NCI-H510A treated with DMSO at 0.1 percent for 48 hours (cell line): ENCODE measurements at regions not wholly inside any gene's neighbourhood (a gene's known extent, or its start where the extent isn't known, plus 50 kb on each side); places are given as distances from the start of the nearest gene placed in this dataset.
"Not testable (repeated sequence)": the region's sequence is repeated elsewhere in the genome, so short reads cannot be mapped to it uniquely, and the experiment has no call there.

Experiments used
- DNase-seq: peaks from one replicate; lab custom pipeline; 2025; lab: John Stamatoyannopoulos, UW

DNA sequence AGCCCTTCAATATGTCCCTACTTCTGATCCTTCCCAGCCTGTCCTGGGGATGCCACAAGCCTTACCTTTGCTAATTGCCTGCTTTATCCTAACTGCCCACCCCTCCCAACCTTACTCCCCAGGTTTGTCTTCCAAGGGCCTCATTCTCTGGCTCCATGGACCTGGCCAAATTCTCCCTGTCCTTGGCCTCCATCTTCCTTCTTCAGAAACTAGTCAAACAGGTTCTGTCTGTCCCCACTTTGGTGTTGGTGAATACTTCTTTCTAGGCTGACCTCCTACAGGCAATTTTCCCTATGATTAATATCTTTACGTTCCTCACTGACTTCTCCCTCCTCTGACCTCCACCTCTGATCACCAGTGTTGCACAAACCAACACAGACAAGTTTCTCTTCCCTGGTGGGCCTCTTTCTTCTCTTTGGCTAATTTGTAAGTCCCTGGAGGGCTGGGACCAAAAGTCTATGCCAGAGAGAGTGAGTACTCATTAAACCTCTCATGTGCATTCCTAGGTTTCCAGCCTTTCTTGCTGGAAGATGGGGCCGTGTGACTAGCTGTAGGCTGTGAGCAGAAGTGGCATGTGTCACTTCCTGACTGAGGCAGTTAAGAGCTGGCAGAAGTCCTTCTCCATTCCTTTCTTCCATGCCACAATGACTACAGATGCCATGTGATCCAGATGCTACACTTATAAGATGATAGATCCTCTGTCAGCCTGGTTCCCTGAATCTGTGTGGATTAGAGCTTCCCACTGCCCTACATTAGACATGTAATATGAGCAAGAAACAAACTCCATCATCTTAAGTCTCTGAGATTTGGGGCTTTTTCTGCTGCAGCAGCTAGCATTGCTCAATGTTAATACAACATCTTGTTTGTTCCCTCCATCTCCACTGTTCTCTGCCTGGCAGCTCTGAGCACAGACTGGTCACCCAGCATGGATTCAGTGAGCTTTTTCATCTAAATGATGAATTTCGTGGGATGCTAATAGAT is 382.7 kb downstream of the RPS24 start:
- DNase-seq: peak; percentile 79

DNA sequence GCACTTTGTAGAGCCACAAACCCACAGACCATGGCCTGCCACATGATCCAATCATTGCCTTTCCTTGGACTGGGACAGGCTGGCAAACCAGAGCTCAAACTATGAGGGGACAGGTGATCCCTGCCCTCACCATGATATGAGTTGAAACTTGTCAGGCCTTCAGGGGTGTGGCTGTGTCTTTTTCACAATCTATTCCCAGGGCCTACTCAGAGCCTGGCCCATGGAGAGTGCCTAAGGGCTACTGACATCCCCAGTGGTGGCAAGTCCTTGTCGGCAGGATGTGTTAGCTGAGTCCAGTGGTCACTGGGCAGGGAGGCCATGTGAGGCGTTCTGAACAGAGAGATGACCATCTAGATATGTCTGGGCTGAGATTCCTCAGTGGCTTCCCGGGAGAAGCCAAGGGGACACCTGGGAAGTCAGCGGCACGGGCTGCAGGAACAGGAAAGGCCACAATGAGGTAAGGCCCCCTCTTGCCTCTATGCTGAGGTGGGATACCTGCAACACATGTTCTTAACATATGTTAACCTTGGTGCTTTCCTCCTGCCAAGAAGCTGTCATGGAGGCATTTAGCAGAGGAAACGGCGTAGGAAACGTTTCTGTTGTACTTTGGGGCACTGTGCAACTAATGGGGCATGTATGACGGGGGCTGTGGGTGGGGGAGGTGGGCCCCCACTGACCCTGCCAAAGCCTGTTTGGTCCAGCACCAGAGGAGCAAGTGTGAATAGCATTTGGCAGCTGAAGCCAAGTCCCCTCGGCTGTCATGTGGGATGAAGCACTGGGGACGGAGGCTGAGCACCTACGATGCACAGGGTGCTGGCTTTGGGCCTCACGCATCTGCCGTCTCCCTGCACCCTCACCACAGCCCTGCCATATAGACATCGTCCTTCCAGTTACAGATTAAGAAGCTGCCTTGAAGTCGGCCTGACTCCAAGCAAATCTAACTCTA is 384.0 kb downstream of the RPS24 start:
- no peak for DNase-seq

GRCh38 chr10:78419481-78420265 is 386.0 kb downstream of the RPS24 start:
- no peak for DNase-seq

DNA sequence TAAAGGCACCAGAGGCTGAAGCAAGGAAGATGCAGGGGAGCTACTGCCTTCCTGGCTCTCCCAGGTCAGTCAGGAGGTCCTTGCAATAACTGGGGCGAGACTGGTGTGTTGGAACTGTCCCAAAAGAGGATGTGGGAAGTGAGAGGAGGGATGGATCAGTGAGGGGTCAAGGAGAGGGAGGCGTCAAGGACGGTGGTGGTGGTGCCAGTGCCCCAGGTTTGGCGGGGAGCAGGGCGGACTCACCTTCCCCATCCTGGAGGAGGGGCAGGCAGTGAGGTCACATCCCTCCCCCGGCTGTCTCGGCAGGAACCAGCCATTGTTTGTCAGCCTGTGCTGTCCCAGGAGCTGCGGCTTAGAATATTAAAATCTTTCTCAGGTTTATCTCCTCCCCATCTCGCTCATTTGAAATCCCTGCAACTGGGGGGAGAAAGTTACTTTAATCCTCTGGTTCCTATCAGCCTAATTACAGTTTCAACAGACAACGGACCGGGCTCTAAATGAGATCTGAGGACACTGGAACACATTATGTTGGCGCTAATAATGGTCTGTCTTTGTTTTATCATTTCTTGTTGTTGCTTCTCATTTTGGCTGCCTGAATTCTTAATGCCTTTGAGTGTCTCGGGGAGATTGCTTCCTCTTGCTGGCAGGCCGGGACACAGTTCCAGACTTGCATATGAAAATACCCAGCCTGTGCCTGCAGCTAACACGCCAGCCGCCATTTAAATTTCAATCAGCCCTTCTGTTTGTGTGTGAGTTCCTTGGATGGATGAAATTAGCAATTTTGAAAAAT is 387.5 kb downstream of the RPS24 start:
- DNase-seq: no peak

GRCh38 chr10:78424050-78424449 is 390.4 kb downstream of the RPS24 start:
- DNase-seq: not testable (repeated sequence)

GRCh38 chr10:78424723-78425122 is 391.1 kb downstream of the RPS24 start:
- DNase-seq: no peak

DNA sequence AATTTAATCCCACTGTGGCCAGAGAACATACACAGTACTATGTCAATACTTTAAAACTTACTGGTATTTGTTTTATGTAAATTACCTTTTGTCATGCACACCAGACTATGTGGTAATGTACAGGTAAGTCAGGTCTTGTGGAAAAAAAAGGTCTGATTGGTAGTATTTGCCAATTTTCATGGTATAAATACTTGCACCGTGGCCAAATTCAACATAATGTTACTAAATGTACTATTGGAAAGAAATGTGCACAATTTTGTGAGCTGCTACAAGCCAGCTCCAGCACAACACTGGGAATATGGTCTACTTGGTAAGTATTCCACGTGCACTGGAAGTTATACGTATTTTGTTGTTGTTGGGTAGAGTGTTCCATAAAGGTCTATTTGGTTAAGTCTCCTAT is 392.5 kb downstream of the RPS24 start:
- DNase-seq: no peak

DNA sequence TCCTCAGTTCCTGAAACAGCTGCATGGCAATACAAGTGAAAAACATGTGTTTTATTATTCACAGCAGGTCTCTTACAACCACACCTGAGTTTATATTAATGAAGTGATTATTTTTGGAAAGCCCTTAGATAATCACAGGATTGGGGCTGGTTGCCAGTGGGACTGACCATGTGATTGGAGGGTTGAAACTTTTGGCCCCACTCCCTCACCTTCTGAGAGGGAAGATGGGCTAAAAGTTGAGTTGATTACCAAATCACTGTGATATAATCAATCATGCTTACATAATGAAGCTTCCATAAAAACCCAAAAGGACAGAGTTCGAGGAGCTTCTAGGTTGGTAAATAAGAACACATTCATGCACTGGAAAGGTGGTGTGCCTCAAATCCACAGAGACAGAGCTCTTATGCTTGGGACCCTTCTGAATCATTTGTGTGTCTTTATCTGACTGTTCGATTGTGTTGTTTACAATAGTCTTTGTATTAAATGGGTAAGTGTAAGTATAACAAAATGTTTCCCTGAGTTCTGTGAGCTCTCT is 393.9 kb downstream of the RPS24 start:
- no peak for DNase-seq

- DNase-seq: no peak
Observed at GRCh38 chr10:78428579-78428978, 394.9 kb downstream of the RPS24 start.

- no peak for DNase-seq
Observed at GRCh38 chr10:78429984-78430383, 396.3 kb downstream of the RPS24 start.

DNA sequence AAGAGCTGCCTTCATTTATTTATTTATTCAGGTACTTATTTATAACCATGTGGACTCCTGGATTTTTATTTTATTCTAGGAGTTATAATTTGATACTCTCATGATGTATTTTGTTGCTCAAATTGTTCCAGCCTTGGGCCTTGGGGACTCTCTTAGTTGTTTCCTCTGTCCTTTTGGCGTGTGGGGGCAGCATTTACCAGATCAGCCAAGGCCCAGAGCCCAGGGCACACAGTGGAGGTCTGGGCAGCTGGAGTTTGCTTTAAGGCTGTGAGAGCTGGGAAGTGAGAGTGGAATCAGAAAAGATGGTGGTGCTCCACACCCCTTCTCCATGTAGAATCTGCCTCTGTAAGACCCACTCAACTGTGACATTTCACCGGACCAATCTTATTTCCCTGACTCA is 398.9 kb downstream of the RPS24 start:
- DNase-seq: peak; percentile 26

DNA sequence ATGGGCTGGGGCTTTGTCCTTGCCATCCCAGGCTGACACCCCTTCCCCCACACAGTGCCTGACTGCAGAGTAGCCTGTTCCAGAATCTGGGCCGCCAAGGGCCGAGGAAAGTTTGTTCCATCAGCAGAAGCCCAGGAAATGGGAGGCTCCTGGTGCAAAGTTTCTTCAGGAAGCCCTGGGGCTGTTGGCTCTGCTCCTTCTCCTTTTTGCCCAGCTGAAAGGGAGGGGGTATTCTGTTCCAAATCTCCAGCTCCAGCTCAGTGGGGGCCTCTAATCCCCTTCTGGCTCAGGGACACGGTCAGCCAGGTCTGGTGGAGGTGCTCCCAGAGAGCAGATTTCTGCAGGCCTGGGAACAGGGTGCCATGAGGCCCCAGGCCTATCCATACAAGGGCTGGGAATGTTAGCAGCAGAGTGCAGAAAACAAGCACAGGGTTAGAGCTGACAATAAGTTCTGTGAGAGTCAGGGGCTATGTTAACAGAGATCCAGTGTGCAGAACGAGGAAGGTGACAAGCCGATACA is 399.5 kb downstream of the RPS24 start:
- no peak for DNase-seq

DNA sequence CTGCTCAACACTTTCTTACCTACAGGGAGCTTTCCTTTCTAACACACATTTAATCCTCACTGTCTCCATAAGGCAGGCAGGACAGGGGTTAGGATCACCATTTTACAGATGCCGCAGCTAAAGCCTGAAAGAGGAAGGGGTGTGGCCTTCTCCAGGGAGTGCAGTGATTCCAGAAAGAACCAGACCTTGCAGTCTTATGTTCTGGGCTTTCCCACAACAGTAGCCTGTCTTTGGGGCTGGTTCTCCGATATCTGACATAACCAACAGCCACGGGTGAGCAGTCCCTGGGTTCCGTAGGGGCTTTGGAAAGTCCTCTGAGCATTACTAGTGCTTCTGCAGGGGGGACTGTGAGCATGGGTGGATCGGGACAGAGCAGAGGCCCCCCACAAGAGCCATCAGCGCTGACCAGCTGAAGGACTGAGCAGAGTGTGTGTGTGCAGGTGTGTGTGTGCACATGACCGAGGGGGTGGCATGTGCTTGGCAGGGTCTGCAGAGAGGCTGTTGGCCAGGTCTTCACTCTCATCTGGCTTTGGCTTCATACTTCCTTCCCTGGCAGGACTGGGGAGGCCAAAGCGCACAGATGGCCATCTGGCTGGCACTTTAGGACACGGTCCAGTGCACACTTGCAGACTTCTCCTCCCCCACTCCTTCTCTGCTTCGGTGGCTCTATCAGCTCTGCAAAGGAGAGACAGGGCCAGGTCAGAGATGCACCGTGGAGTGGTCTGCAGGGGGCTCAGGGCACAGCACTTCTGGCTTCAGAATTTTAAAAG is 400.3 kb downstream of the RPS24 start:
- peak; percentile 53 for DNase-seq

DNA sequence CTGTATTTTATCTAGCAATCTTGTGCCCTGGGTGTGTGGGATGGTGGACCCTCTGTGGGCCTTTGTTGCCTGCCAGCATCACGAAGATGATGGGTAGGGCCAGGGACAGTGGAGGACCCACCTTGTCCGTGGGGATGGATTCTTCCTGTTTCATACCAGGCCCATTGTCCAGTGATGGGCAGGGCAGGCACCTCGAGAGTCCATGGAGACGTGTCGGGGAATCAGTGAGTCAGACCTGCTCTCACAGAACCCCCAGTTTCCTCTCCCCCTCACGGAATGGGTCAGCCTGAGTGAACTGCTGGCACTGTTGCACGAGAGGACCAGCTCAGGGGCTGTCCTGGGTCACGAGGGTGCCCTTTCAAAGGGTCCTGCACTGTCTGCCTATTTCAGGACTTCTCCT is 401.2 kb downstream of the RPS24 start:
- DNase-seq: no peak

- DNase-seq: no peak
Observed at GRCh38 chr10:78435484-78436221, 402.0 kb downstream of the RPS24 start.

- DNase-seq: no peak
Observed at GRCh38 chr10:78436222-78436573, 402.5 kb downstream of the RPS24 start.

- DNase-seq: no peak
Observed at GRCh38 chr10:78436706-78437406, 403.2 kb downstream of the RPS24 start.

GRCh38 chr10:78437407-78437768 is 403.7 kb downstream of the RPS24 start:
- no peak for DNase-seq
